WTC11 (cell line): ENCODE measurements at regions not wholly inside any gene's neighbourhood (a gene's known extent, or its start where the extent isn't known, plus 50 kb on each side); places are given as distances from the start of the nearest gene placed in this dataset.

ENCODE experiments used
- ATAC-seq: fragments of 200-7000 bp; cut with Tn5 transposase; 2 replicates; pipeline ENCODE4 v1.10.0; 2021; ENCODE audit warnings: mild to moderate bottlenecking, moderate library complexity
- CTCF ChIA-PET: fragments of 300-600 bp; sonication (Branson Sonifier 250); formaldehyde crosslinking; loops from one replicate; lab custom pipeline; 2021; ENCODE audit warnings: antibody characterized with exemption; lab: Charles Lee
- POLR2A ChIA-PET: fragments of 350-600 bp; sonication (Branson Sonifier 250); formaldehyde crosslinking; loops from one replicate; lab custom pipeline; 2021; ENCODE audit warnings: antibody characterized with exemption; lab: Charles Lee
- DNase-seq: peaks from one replicate; pipeline ENCODE4 v3.0.0; 2021; ENCODE audit warnings: low spot score
- H3K27ac Mint-ChIP-seq: 2 replicates; pipeline ENCODE4 v1.8.0; 2021; ENCODE audit warnings: mixed read lengths
- H3K27me3 Mint-ChIP-seq: 2 replicates; pipeline ENCODE4 v1.8.0; 2021; ENCODE audit warnings: low read depth, mild to moderate bottlenecking, moderate library complexity, mixed read lengths
- H3K36me3 Mint-ChIP-seq: 2 replicates; pipeline ENCODE4 v1.8.0; 2021; ENCODE audit warnings: mixed read lengths
- H3K4me1 Mint-ChIP-seq: 2 replicates; pipeline ENCODE4 v1.8.0; 2022; ENCODE audit warnings: mixed read lengths
- H3K4me3 Mint-ChIP-seq: 2 replicates; pipeline ENCODE4 v1.8.0; 2021; ENCODE audit warnings: mild to moderate bottlenecking, moderate library complexity, mixed read lengths
- H3K9me3 Mint-ChIP-seq: 2 replicates; pipeline ENCODE4 v1.8.0; 2021; ENCODE audit warnings: mixed read lengths
- CREB1 ChIP-seq: sonication (generic); formaldehyde crosslinking; IDR thresholded peaks from 2 replicates; pipeline ENCODE4 v1.8.0; 2023; ENCODE audit warnings: mild to moderate bottlenecking, missing genetic modification reagents
- ELF4 ChIP-seq: sonication (generic); formaldehyde crosslinking; IDR thresholded peaks from 2 replicates; pipeline ENCODE4 v1.8.1; 2022; ENCODE audit warnings: low read depth, mild to moderate bottlenecking, moderate library complexity, missing genetic modification reagents
- IRF2 ChIP-seq: sonication (generic); formaldehyde crosslinking; IDR thresholded peaks from 2 replicates; pipeline ENCODE4 v1.8.0; 2022; ENCODE audit warnings: low read depth, missing genetic modification reagents, borderline replicate concordance
- JAZF1 ChIP-seq: fragments of 250-450 bp; sonication (Bioruptor Pico); IDR thresholded peaks from 2 replicates; pipeline ENCODE4 v1.9.0; 2021; ENCODE audit warnings: moderate library complexity, mild to moderate bottlenecking, inconsistent platforms
- JUN ChIP-seq: sonication (generic); formaldehyde crosslinking; IDR thresholded peaks from 2 replicates; pipeline ENCODE4 v1.8.0; 2023; ENCODE audit warnings: mild to moderate bottlenecking, missing genetic modification reagents
- NFE2L1 ChIP-seq: sonication (generic); formaldehyde crosslinking; IDR thresholded peaks from 2 replicates; pipeline ENCODE4 v1.8.1; 2023; ENCODE audit warnings: missing genetic modification reagents
- NFYB ChIP-seq: sonication (generic); formaldehyde crosslinking; conservative IDR thresholded peaks from 2 replicates; pipeline ENCODE4 v1.8.0; 2022; ENCODE audit warnings: low read depth, missing genetic modification reagents
- NR2C2 ChIP-seq: sonication (generic); formaldehyde crosslinking; IDR thresholded peaks from 2 replicates; pipeline ENCODE4 v1.8.0; 2022; ENCODE audit warnings: mild to moderate bottlenecking, missing genetic modification reagents
- SMAD4 ChIP-seq: sonication (generic); formaldehyde crosslinking; IDR thresholded peaks from 2 replicates; pipeline ENCODE4 v1.8.0; 2022; ENCODE audit warnings: mild to moderate bottlenecking, missing genetic modification reagents
- SOX15 ChIP-seq: fragments of 250-450 bp; sonication (Bioruptor Pico); IDR thresholded peaks from 2 replicates; pipeline ENCODE4 v1.9.0; 2021; ENCODE audit warnings: mild to moderate bottlenecking
- TCF7 ChIP-seq: sonication (generic); formaldehyde crosslinking; IDR thresholded peaks from 2 replicates; pipeline ENCODE4 v1.8.0; 2022; ENCODE audit warnings: mild to moderate bottlenecking, low read depth, missing genetic modification reagents, moderate library complexity
- ZNF232 ChIP-seq: sonication (generic); formaldehyde crosslinking; IDR thresholded peaks from 2 replicates; pipeline ENCODE4 v1.8.0; 2022; ENCODE audit warnings: mild to moderate bottlenecking, missing genetic modification reagents
- ZNF416 ChIP-seq: fragments of 250-450 bp; sonication (Bioruptor Pico); IDR thresholded peaks from 2 replicates; pipeline ENCODE4 v1.9.0; 2021; ENCODE audit warnings: mild to moderate bottlenecking, inconsistent platforms
- ZNF423 ChIP-seq: fragments of 250-450 bp; sonication (Bioruptor Pico); IDR thresholded peaks from 2 replicates; pipeline ENCODE4 v2.1.2; 2022; ENCODE audit warnings: mild to moderate bottlenecking, moderate library complexity
- TF ChIP-seq, protein P1 (sequence below): sonication (generic); formaldehyde crosslinking; IDR thresholded peaks from 2 replicates; pipeline ENCODE4 v1.8.1; 2023; ENCODE audit warnings: mild to moderate bottlenecking, missing genetic modification reagents, moderate library complexity
- TF ChIP-seq, protein P2 (sequence below): sonication (generic); formaldehyde crosslinking; IDR thresholded peaks from 2 replicates; pipeline ENCODE4 v1.8.1; 2023; ENCODE audit warnings: mild to moderate bottlenecking, missing genetic modification reagents, borderline replicate concordance
- TF ChIP-seq, protein P3 (sequence below): sonication (generic); formaldehyde crosslinking; IDR thresholded peaks from 2 replicates; pipeline ENCODE4 v1.8.0; 2022; ENCODE audit warnings: mild to moderate bottlenecking, missing genetic modification reagents
- TF ChIP-seq, protein P4 (sequence below): fragments of 250-450 bp; sonication (Bioruptor Pico); IDR thresholded peaks from 2 replicates; pipeline ENCODE4 v1.8.0; 2021; ENCODE audit warnings: mild to moderate bottlenecking
- TF ChIP-seq, protein P5 (sequence below): sonication (generic); formaldehyde crosslinking; conservative IDR thresholded peaks from 2 replicates; pipeline ENCODE4 v1.8.1; 2023; ENCODE audit warnings: mild to moderate bottlenecking, low read depth, missing genetic modification reagents, moderate library complexity
- TF ChIP-seq, protein P6 (sequence below): sonication (generic); formaldehyde crosslinking; IDR thresholded peaks from 2 replicates; pipeline ENCODE4 v1.8.1; 2023; ENCODE audit warnings: mild to moderate bottlenecking, moderate library complexity, missing genetic modification reagents

DNA sequence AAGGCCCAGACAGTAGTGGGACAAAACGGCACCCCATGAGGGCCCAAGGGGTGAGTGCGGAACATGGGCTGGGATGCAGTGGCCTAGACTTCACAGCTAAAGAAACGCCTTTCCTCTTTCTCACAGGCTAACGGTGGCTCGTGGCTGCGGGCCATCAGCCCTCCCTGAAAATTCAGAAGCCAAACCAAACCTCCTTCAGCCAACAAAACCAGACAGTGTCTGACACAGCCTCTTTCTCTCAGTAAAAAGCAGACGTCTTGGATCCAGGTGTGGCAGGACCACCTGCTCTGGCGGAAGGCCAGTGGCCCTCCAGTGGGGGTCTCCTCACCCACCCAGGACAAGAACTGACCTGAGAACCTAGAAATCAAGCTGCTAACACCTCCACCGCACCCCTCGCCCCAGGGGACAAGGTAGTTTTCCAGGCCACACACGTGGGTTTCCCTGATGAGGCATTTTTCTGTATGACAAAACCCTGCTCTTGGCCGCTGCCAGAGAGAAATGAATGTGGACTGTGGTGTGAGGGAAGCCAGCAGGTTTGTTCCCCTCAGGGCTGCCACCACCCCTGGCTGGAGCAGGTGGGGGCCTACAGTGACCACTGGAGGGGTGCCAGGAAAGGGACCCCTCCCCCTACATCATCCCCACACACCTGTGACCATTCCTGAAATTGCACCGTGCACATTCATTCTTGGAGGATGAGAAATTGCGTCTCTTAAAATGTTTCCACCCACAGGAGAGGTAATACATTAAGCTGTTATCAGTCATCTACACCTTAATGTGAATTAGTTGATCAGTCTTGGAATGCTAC lies 76.8 kb upstream of the PIM1 start:
- Mint-ChIP-seq H3K36me3 (no peaks in the 10 kb centered on the region), H3K4me3 (no peak overlapping the region), H3K9me3 (no peaks in the 10 kb centered on the region), H3K27ac (0 out of 2 replicates have a peak overlapping the region, but pooled peaks have one; percentile 11), H3K27me3 (no peaks in the 10 kb centered on the region), H3K4me1 (peaks cover 34% of the 10 kb centered on the region)
- TF ChIP-seq, protein P1, sequence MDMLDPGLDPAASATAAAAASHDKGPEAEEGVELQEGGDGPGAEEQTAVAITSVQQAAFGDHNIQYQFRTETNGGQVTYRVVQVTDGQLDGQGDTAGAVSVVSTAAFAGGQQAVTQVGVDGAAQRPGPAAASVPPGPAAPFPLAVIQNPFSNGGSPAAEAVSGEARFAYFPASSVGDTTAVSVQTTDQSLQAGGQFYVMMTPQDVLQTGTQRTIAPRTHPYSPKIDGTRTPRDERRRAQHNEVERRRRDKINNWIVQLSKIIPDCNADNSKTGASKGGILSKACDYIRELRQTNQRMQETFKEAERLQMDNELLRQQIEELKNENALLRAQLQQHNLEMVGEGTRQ (CRISPR knock-in tag): no peak
- no peak for TF ChIP-seq NFE2L1 (CRISPR knock-in tag)
- TF ChIP-seq SMAD4 (CRISPR knock-in tag): no peak
- TF ChIP-seq, protein P2, sequence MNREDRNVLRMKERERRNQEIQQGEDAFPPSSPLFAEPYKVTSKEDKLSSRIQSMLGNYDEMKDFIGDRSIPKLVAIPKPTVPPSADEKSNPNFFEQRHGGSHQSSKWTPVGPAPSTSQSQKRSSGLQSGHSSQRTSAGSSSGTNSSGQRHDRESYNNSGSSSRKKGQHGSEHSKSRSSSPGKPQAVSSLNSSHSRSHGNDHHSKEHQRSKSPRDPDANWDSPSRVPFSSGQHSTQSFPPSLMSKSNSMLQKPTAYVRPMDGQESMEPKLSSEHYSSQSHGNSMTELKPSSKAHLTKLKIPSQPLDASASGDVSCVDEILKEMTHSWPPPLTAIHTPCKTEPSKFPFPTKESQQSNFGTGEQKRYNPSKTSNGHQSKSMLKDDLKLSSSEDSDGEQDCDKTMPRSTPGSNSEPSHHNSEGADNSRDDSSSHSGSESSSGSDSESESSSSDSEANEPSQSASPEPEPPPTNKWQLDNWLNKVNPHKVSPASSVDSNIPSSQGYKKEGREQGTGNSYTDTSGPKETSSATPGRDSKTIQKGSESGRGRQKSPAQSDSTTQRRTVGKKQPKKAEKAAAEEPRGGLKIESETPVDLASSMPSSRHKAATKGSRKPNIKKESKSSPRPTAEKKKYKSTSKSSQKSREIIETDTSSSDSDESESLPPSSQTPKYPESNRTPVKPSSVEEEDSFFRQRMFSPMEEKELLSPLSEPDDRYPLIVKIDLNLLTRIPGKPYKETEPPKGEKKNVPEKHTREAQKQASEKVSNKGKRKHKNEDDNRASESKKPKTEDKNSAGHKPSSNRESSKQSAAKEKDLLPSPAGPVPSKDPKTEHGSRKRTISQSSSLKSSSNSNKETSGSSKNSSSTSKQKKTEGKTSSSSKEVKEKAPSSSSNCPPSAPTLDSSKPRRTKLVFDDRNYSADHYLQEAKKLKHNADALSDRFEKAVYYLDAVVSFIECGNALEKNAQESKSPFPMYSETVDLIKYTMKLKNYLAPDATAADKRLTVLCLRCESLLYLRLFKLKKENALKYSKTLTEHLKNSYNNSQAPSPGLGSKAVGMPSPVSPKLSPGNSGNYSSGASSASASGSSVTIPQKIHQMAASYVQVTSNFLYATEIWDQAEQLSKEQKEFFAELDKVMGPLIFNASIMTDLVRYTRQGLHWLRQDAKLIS (CRISPR knock-in tag): no peak
- TF ChIP-seq, protein P3, sequence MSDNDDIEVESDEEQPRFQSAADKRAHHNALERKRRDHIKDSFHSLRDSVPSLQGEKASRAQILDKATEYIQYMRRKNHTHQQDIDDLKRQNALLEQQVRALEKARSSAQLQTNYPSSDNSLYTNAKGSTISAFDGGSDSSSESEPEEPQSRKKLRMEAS (CRISPR knock-in tag): 0 out of 2 replicates have a peak, but pooled peaks have one; percentile 6
- POLR2A ChIA-PET: interaction anchor here (0.8 kb wide), 1 partner anchor 9 kb away, joined by 4 read pairs; no protein-coding TSS in a partner anchor
- CTCF ChIA-PET: interaction anchor here (1.1 kb wide), 1 partner anchor 75 kb away, joined by 3 read pairs; no protein-coding TSS in a partner anchor
- no peak for DNase-seq
- ATAC-seq: peak; percentile 26

DNA sequence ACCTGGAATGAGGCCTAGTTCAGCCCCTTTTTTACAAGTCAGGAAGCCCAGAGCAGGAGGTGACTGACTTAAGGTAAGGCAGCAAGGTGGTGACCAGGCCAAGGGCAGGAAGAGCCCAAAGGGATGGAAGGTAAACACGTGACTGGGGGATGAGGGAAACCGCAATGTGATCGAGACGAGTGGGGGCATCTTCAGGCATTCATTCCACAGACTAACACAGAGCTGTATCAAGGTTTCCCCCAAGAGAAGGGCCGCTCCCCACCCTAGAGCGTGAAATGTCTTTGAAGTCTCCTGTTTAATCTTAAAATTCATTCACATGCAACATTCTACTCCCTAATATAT lies 76.3 kb upstream of the PIM1 start:
- Mint-ChIP-seq H3K4me3 (no peak overlapping the region), H3K9me3 (no peaks in the 10 kb centered on the region), H3K36me3 (no peaks in the 10 kb centered on the region), H3K27me3 (no peaks in the 10 kb centered on the region; the same call in 1 of the 2 replicates), H3K4me1 (peaks cover 34% of the 10 kb centered on the region), H3K27ac (no peak overlapping the region)
- TF ChIP-seq JAZF1 (CRISPR knock-in tag) (no peak), CREB1 (CRISPR knock-in tag) (no peak), NR2C2 (CRISPR knock-in tag) (no peak), NFYB (CRISPR knock-in tag) (no peak), ELF4 (CRISPR knock-in tag) (no peak), ZNF416 (CRISPR knock-in tag) (no peak), ZNF232 (CRISPR knock-in tag) (no peak), TCF7 (no peak), JUN (CRISPR knock-in tag) (no peak), IRF2 (CRISPR knock-in tag) (no peak), ZNF423 (CRISPR knock-in tag) (no peak), SOX15 (CRISPR knock-in tag) (no peak)
- TF ChIP-seq, protein P4, sequence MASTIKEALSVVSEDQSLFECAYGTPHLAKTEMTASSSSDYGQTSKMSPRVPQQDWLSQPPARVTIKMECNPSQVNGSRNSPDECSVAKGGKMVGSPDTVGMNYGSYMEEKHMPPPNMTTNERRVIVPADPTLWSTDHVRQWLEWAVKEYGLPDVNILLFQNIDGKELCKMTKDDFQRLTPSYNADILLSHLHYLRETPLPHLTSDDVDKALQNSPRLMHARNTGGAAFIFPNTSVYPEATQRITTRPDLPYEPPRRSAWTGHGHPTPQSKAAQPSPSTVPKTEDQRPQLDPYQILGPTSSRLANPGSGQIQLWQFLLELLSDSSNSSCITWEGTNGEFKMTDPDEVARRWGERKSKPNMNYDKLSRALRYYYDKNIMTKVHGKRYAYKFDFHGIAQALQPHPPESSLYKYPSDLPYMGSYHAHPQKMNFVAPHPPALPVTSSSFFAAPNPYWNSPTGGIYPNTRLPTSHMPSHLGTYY: no peak
- TF ChIP-seq, protein P1 (CRISPR knock-in tag): no peak
- TF ChIP-seq, protein P5, sequence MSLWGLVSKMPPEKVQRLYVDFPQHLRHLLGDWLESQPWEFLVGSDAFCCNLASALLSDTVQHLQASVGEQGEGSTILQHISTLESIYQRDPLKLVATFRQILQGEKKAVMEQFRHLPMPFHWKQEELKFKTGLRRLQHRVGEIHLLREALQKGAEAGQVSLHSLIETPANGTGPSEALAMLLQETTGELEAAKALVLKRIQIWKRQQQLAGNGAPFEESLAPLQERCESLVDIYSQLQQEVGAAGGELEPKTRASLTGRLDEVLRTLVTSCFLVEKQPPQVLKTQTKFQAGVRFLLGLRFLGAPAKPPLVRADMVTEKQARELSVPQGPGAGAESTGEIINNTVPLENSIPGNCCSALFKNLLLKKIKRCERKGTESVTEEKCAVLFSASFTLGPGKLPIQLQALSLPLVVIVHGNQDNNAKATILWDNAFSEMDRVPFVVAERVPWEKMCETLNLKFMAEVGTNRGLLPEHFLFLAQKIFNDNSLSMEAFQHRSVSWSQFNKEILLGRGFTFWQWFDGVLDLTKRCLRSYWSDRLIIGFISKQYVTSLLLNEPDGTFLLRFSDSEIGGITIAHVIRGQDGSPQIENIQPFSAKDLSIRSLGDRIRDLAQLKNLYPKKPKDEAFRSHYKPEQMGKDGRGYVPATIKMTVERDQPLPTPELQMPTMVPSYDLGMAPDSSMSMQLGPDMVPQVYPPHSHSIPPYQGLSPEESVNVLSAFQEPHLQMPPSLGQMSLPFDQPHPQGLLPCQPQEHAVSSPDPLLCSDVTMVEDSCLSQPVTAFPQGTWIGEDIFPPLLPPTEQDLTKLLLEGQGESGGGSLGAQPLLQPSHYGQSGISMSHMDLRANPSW: no peak
- TF ChIP-seq, protein P6, sequence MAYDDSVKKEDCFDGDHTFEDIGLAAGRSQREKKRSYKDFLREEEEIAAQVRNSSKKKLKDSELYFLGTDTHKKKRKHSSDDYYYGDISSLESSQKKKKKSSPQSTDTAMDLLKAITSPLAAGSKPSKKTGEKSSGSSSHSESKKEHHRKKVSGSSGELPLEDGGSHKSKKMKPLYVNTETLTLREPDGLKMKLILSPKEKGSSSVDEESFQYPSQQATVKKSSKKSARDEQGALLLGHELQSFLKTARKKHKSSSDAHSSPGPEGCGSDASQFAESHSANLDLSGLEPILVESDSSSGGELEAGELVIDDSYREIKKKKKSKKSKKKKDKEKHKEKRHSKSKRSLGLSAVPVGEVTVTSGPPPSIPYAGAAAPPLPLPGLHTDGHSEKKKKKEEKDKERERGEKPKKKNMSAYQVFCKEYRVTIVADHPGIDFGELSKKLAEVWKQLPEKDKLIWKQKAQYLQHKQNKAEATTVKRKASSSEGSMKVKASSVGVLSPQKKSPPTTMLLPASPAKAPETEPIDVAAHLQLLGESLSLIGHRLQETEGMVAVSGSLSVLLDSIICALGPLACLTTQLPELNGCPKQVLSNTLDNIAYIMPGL (CRISPR knock-in tag): no peak
- ATAC-seq (no peak), DNase-seq (no peak)
- ChIA-PET CTCF (no interaction called here), POLR2A (no interaction called here)
